Fibroblast of peridontal ligament (primary cell): ENCODE measurements at regions not wholly inside any gene's neighbourhood (a gene's known extent, or its start where the extent isn't known, plus 50 kb on each side); places are given as distances from the start of the nearest gene placed in this dataset.
"Not testable (repeated sequence)": the region's sequence is repeated elsewhere in the genome, so short reads cannot be mapped to it uniquely, and the experiment has no call there.

ENCODE experiments used
- DNase-seq: peaks from one replicate; pipeline ENCODE4 v3.0.0-alpha.2; 2010; ENCODE audit errors: extremely low read depth

GRCh38 chr3:150328654-150329040 lies 79.5 kb upstream of the TSC22D2 start:
- no peak for DNase-seq

- no peak for DNase-seq
These were observed 80.1 kb upstream of the TSC22D2 start for GRCh38 chr3:150327678-150328653.

GRCh38 chr3:150324788-150325187 lies 83.3 kb upstream of the TSC22D2 start:
- DNase-seq, result no peak

- no peak for DNase-seq
These were observed 83.9 kb upstream of the TSC22D2 start for GRCh38 chr3:150324245-150324644.

- no peak for DNase-seq
These were observed 84.3 kb upstream of the TSC22D2 start for GRCh38 chr3:150323770-150324169.

GRCh38 chr3:150323091-150323490 lies 85.0 kb upstream of the TSC22D2 start:
- DNase-seq, result not testable (repeated sequence)

GRCh38 chr3:150320971-150321370 lies 87.1 kb upstream of the TSC22D2 start:
- not testable (repeated sequence) for DNase-seq

GRCh38 chr3:150319900-150320299 lies 88.2 kb upstream of the TSC22D2 start:
- DNase-seq, result peak; percentile 98

- DNase-seq, result no peak
These were observed 90.6 kb upstream of the TSC22D2 start for GRCh38 chr3:150317469-150317868.

GRCh38 chr3:150315721-150316120 lies 92.4 kb upstream of the TSC22D2 start:
- DNase-seq, result peak; percentile 52

- no peak for DNase-seq
These were observed 93.7 kb upstream of the TSC22D2 start for GRCh38 chr3:150314248-150315004.

- no peak for DNase-seq
These were observed 96.0 kb upstream of the TSC22D2 start for GRCh38 chr3:150312018-150312657.

GRCh38 chr3:150311156-150311555 lies 96.9 kb upstream of the TSC22D2 start:
- DNase-seq, result no peak

- DNase-seq, result peak; percentile 58
These were observed 98.5 kb upstream of the TSC22D2 start for GRCh38 chr3:150309557-150309956.

- DNase-seq, result no peak
These were observed 98.9 kb upstream of the TSC22D2 start for GRCh38 chr3:150309257-150309542.

- no peak for DNase-seq
These were observed 99.4 kb upstream of the TSC22D2 start for GRCh38 chr3:150308481-150309256.

- DNase-seq, result no peak
These were observed 100.1 kb upstream of the TSC22D2 start for GRCh38 chr3:150308037-150308319.

GRCh38 chr3:150307311-150308036 lies 100.6 kb upstream of the TSC22D2 start:
- no peak for DNase-seq

- DNase-seq, result no peak
These were observed 101.2 kb upstream of the TSC22D2 start for GRCh38 chr3:150306906-150307305.

- no peak for DNase-seq
These were observed 102.0 kb upstream of the TSC22D2 start for GRCh38 chr3:150306083-150306482.

GRCh38 chr3:150303768-150304167 lies 104.3 kb upstream of the TSC22D2 start:
- no peak for DNase-seq
